BJ (cell line): ENCODE measurements at regions not wholly inside any gene's neighbourhood (a gene's known extent, or its start where the extent isn't known, plus 50 kb on each side); places are given as distances from the start of the nearest gene placed in this dataset.

Experiments
- CTCF ChIA-PET: fragments of 350-600 bp; formaldehyde crosslinking; extraction: SDS; loops from one replicate; lab custom pipeline; 2021; ENCODE audit warnings: antibody characterized with exemption, inconsistent platforms; lab: Yijun Ruan, JAX
- POLR2A ChIA-PET: fragments of 300-600 bp; sonication (Branson Sonifier 250); formaldehyde crosslinking; extraction: SDS; loops from one replicate; lab custom pipeline; 2021; ENCODE audit warnings: antibody characterized with exemption; lab: Charles Lee
- DNase-seq: peaks from one replicate; pipeline ENCODE4 v3.0.0-alpha.2; 2011; ENCODE audit warnings: low read depth
- H3K27me3 ChIP-seq: 2 replicates; pipeline ENCODE4 v1.6.0; 2011; ENCODE audit warnings: low read length; ENCODE audit not compliant: control insufficient read depth, insufficient read depth
- H3K36me3 ChIP-seq: 2 replicates; pipeline ENCODE4 v1.5.1; 2011; ENCODE audit warnings: low read length; ENCODE audit not compliant: control insufficient read depth, insufficient read depth
- H3K4me3 ChIP-seq: 2 replicates; pipeline ENCODE4 v1.5.1; 2011; ENCODE audit warnings: low read depth, mild to moderate bottlenecking, control low read depth, low read length
- CTCF ChIP-seq: IDR thresholded peaks from 2 replicates; pipeline ENCODE4 v1.5.1; 2011; ENCODE audit warnings: low read depth, mild to moderate bottlenecking, control low read depth, inconsistent platforms, low read length, moderate library complexity; ENCODE audit not compliant: insufficient read depth

- ChIA-PET CTCF (no interaction called here), POLR2A (no interaction called here)
- Histone ChIP-seq H3K4me3 (no peak overlapping the region), H3K36me3 (no peaks in the 10 kb centered on the region), H3K27me3 (no peaks in the 10 kb centered on the region)
- DNase-seq, result no peak
- TF ChIP-seq CTCF, result no peak
Measured at GRCh38 chr6:140011537-140011936, 637.1 kb upstream of the CITED2 start.

GRCh38 chr6:140009286-140009685 is 634.8 kb upstream of the CITED2 start:
- DNase-seq, result no peak
- ChIA-PET POLR2A (no interaction called here), CTCF (no interaction called here)
- Histone ChIP-seq H3K36me3 (no peaks in the 10 kb centered on the region), H3K4me3 (no peak overlapping the region), H3K27me3 (no peaks in the 10 kb centered on the region)
- no peak for TF ChIP-seq CTCF

GRCh38 chr6:140007525-140007924 is 633.1 kb upstream of the CITED2 start:
- CTCF ChIA-PET, result interaction anchor here (1.0 kb wide), 1 partner anchor 430 kb away, joined by 3 read pairs; no protein-coding TSS in a partner anchor

GRCh38 chr6:140003217-140003616 is 628.8 kb upstream of the CITED2 start:
- ChIA-PET CTCF (no interaction called here), POLR2A (no interaction called here)
- no peak for TF ChIP-seq CTCF
- H3K27me3 ChIP-seq, result no peaks in the 10 kb centered on the region
- H3K4me3 ChIP-seq, result no peak overlapping the region
- no peak for DNase-seq
- no peaks in the 10 kb centered on the region for H3K36me3 ChIP-seq

More at GRCh38 chr6:140007525-140007924, 633.1 kb upstream of the CITED2 start:
- H3K36me3 ChIP-seq, result no peaks in the 10 kb centered on the region
- no peak for TF ChIP-seq CTCF
- no peak for DNase-seq
- no peak overlapping the region for H3K4me3 ChIP-seq
- H3K27me3 ChIP-seq, result no peaks in the 10 kb centered on the region
- POLR2A ChIA-PET, result interaction anchor here (0.6 kb wide), 1 partner anchor 403 kb away, joined by 3 read pairs; no protein-coding TSS in a partner anchor

- H3K36me3 ChIP-seq, result no peaks in the 10 kb centered on the region
- ChIA-PET CTCF (no interaction called here), POLR2A (interaction anchor here (0.5 to 1.2 kb wide), 3 partner anchors 49 to 629 kb away, joined by 3 to 6 read pairs (median 4); partner anchors contain the start of gene CITED2)
- no peak for TF ChIP-seq CTCF
- no peaks in the 10 kb centered on the region for H3K27me3 ChIP-seq
- no peak for DNase-seq
- no peak overlapping the region for H3K4me3 ChIP-seq
Measured at GRCh38 chr6:140002396-140003022, 628.1 kb upstream of the CITED2 start.
